H1 (cell line): ENCODE measurements at regions not wholly inside any gene's neighbourhood (a gene's known extent, or its start where the extent isn't known, plus 50 kb on each side); places are given as distances from the start of the nearest gene placed in this dataset.

Source experiments
- HDAC6 ChIP-seq: IDR thresholded peaks from one replicate; pipeline ENCODE4 v1.7.1; 2012; ENCODE audit warnings: low read depth, mild to moderate bottlenecking, inconsistent platforms, low read length, moderate library complexity
- NANOG ChIP-seq: IDR thresholded peaks from 2 replicates; pipeline ENCODE4 v1.6.1; 2011; ENCODE audit warnings: low read length, low read depth, mild to moderate bottlenecking, inconsistent platforms; ENCODE audit not compliant: insufficient read depth, poor library complexity, severe bottlenecking
- POLR2AphosphoS5 ChIP-seq: IDR thresholded peaks from 2 replicates; pipeline ENCODE4 v1.6.1; 2011; ENCODE audit warnings: low read depth, low read length

DNA sequence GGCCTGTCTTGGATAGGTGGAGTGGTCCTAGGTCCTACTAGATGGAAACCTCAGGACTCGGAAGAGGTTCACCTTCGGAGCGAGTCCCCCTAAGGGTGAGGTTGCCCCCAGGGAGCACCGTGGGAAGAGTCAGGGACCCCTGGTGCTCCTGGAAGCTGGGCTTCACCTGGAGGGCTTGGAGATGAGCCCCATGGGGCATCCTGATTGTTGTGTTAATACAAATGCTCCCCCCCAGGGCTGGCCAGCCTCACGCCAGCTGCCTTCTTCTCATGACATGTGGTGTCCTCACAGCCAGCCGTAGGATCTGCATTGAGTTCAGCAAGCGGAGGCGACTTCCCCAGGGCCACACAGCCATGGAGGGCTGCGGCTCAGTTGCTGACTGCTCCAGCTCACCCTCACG is 1487.5 kb downstream of the BRD1 start (continued):
- no peak for TF ChIP-seq HDAC6
- TF ChIP-seq NANOG = no peak
- no peak for TF ChIP-seq POLR2AphosphoS5
